ENCODE measurements at regions not wholly inside any gene's neighbourhood (a gene's known extent, or its start where the extent isn't known, plus 50 kb on each side); places are given as distances from the start of the nearest gene placed in this dataset.

GRCh38 chr14:31990183-31990857, 86.8 kb upstream of the ARHGAP5 start:
- TF ChIP-seq, protein P1, sequence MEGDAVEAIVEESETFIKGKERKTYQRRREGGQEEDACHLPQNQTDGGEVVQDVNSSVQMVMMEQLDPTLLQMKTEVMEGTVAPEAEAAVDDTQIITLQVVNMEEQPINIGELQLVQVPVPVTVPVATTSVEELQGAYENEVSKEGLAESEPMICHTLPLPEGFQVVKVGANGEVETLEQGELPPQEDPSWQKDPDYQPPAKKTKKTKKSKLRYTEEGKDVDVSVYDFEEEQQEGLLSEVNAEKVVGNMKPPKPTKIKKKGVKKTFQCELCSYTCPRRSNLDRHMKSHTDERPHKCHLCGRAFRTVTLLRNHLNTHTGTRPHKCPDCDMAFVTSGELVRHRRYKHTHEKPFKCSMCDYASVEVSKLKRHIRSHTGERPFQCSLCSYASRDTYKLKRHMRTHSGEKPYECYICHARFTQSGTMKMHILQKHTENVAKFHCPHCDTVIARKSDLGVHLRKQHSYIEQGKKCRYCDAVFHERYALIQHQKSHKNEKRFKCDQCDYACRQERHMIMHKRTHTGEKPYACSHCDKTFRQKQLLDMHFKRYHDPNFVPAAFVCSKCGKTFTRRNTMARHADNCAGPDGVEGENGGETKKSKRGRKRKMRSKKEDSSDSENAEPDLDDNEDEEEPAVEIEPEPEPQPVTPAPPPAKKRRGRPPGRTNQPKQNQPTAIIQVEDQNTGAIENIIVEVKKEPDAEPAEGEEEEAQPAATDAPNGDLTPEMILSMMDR (IDR thresholded peaks at IDR 0.05) = no peak
- no peak for TF ChIP-seq POLR2A (IDR thresholded peaks at IDR 0.05)
